ENCODE measurements at regions not wholly inside any gene's neighbourhood (a gene's known extent, or its start where the extent isn't known, plus 50 kb on each side); places are given as distances from the start of the nearest gene placed in this dataset.

DNA sequence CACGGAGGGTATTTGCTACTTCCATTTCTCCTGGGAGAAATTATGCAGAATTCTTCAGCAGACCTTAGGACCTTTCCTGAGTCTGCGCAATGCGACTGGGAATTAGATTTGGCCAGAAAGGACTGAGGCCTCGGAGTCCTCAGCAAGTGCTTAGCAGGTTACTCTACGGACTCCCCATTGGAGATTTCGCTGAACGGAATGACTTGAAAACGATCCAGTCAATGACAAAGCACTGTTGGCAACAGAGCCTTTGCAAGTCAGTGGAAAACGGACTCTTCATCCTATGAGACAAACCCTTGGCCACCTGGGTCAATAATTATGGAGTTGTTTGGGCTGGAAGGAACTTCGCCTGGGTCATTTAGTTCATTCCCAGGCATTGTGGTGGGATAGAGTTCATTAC, 107.4 kb downstream of the FAM204A start:
- DNase-seq (ENCODE audit: low spot score) = no peak
- no peak overlapping the region for H3K27ac ChIP-seq
- TF ChIP-seq, protein P1, sequence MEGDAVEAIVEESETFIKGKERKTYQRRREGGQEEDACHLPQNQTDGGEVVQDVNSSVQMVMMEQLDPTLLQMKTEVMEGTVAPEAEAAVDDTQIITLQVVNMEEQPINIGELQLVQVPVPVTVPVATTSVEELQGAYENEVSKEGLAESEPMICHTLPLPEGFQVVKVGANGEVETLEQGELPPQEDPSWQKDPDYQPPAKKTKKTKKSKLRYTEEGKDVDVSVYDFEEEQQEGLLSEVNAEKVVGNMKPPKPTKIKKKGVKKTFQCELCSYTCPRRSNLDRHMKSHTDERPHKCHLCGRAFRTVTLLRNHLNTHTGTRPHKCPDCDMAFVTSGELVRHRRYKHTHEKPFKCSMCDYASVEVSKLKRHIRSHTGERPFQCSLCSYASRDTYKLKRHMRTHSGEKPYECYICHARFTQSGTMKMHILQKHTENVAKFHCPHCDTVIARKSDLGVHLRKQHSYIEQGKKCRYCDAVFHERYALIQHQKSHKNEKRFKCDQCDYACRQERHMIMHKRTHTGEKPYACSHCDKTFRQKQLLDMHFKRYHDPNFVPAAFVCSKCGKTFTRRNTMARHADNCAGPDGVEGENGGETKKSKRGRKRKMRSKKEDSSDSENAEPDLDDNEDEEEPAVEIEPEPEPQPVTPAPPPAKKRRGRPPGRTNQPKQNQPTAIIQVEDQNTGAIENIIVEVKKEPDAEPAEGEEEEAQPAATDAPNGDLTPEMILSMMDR (IDR thresholded peaks at IDR 0.05) = no peak
- no peak overlapping the region for H3K4me3 ChIP-seq

DNA sequence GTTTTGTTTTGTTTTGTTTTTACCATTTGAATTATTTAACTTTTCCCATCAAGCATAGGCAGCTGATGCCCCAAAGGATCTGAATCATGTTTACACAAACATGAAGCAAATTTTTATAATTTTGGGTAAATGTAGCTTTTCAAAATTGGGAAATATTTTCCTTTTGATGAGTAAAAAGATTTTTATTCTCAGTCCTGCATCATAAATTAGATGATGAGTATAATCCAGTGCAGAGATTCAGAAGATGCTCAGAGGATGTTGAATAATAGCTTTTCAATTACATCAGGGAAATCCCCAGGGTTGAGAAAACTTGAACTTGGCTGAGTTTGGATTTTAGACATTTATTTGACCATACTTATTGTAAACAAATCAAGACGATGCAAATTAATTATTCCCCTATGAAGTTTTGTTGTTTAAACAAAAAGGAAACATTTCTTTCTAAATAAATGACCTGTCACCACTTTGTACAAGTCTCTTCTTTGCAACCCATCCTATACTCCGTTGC, 121.7 kb downstream of the FAM204A start:
- H3K27ac ChIP-seq = no peak overlapping the region
- TF ChIP-seq, protein P1 (IDR thresholded peaks at IDR 0.05) = no peak
- no peak overlapping the region for H3K4me3 ChIP-seq
- no peak for DNase-seq (ENCODE audit: low spot score)

DNA sequence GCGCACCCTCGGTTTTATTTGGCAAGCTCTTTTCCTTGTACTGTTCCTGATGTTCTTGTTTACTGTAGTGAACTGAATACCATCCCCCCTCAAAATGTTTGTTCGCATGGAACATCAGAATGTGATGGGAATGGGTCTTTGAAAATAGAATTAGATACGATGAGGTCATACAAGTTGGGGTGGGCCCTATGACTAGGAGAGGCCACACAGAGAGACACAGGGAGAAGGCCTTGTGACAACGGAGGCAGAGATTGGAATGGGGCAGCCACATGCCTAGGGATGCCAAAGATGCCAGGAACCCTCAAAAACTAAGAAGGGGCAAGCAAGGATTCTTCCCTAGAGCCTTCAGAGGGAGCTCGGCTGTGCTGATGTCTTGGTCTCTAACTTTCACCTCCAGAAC, 123.6 kb downstream of the FAM204A start:
- TF ChIP-seq, protein P1 (IDR thresholded peaks at IDR 0.05) = no peak
- Histone ChIP-seq H3K27ac (no peak overlapping the region), H3K4me3 (no peak overlapping the region)
- no peak for DNase-seq (ENCODE audit: low spot score)

DNA sequence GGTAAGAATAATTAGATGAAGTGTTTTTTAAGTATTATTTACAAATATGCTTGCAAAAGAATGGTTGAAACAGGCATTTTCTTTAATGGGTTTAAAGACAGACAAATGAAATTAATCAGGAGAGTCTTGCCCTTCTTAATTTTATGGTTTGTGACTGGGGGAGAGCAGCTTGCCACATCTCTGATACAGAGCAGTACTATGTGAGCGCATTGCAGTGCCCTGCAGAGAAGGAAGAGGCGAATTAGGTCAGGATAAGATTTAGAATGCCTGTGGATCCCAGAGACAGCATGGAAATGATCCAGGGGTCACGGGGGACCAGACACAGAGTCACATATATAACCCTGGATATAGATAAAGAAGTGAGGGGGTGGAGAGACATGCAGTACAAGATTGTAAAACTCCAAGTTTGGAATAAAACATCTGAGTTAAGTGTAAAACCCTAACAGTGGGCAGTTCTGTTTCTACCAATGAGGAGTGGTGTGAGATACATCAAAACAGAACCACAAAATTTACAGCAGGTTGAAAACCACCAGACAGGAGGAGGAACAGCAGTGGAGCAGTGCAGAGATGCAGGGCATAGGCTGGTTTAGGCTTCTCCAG, 125.5 kb downstream of the FAM204A start:
- TF ChIP-seq, protein P1 (IDR thresholded peaks at IDR 0.05) = no peak
- no peak for DNase-seq (ENCODE audit: low spot score)
- Histone ChIP-seq H3K27ac (no peak overlapping the region), H3K4me3 (no peak overlapping the region)

DNA sequence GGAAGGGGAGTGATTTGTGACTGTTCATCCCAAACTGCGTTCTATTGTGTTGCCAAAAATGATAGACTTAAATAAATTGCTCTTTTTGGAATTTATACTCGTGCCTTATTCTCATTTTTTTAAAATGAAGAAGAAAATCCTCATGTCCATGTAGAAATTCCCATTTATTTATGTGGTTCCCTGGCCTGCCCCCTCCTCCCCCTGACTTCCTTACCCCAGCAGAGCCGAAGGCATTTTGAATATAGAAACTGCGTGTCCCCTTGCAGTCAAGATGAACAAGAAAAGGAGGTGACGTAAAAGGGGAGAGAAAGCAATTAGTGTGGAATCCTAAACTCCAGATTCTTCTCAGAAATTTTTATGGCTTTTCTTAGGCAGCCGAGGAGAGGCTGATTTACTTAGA, 126.1 kb downstream of the FAM204A start:
- Histone ChIP-seq H3K27ac (no peak overlapping the region), H3K4me3 (no peak overlapping the region)
- TF ChIP-seq, protein P1 (IDR thresholded peaks at IDR 0.05) = no peak
- DNase-seq (ENCODE audit: low spot score) = no peak

DNA sequence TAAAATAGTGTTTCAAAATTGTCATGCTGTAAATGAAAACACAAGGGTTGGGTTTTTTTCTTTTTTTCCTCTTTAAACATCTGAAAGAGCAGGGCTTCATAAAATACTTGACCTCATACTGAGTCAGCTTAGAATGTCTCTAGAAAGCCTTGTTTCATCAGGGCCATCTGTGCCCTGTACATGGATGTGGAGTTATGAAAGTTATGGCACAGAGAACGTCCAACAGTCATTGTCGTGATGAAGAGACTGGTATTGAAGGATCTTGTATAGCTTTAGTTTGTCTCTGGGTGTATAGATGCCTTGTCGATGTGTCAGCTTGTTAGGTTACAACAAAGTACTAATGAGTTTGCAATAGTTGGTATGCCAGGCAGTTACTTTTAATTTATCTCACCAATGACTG, 127.3 kb downstream of the FAM204A start:
- H3K27ac ChIP-seq = no peak overlapping the region
- no peak for DNase-seq (ENCODE audit: low spot score)
- no peak overlapping the region for H3K4me3 ChIP-seq
- TF ChIP-seq, protein P1 (IDR thresholded peaks at IDR 0.05) = no peak

DNA sequence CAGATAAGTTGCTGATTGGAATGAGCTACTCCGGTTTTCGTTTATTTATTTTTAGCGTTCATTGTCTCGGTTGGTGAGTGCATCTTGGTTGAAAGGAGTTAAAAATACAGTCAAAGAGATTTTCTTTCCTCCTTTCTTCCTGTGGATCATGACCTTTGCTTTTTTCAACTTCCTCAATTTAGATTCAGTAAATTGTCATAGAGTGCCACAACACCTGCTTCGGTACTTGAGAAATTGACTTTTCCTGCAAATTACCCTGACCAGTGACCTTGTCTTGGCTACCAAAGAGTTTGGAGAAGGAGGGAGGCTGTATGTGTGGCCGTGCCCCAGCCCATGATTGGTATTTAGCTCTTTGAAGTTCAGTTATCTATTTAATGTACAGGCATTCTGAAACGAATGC, 128.7 kb downstream of the FAM204A start:
- Histone ChIP-seq H3K4me3 (no peak overlapping the region), H3K27ac (no peak overlapping the region)
- DNase-seq (ENCODE audit: low spot score) = no peak
- TF ChIP-seq, protein P1 (IDR thresholded peaks at IDR 0.05) = no peak
